HEK293 (cell line): ENCODE measurements at regions not wholly inside any gene's neighbourhood (a gene's known extent, or its start where the extent isn't known, plus 50 kb on each side); places are given as distances from the start of the nearest gene placed in this dataset.

Experiments
- CTCF ChIP-seq: fragments of 450-650 bp; formaldehyde crosslinking; IDR thresholded peaks from 2 replicates; pipeline ENCODE4 v1.5.1; 2016; ENCODE audit warnings: missing biosample characterization, missing genetic modification characterization
- MZF1 ChIP-seq: fragments of 450-650 bp; formaldehyde crosslinking; IDR thresholded peaks from 2 replicates; pipeline ENCODE4 v1.5.1; 2017; ENCODE audit warnings: missing biosample characterization, missing genetic modification characterization, borderline replicate concordance
- PRDM10 ChIP-seq: fragments of 450-650 bp; formaldehyde crosslinking; IDR thresholded peaks from 2 replicates; pipeline ENCODE4 v1.5.1; 2016; ENCODE audit warnings: missing biosample characterization, missing genetic modification characterization
- RBAK ChIP-seq: fragments of 450-650 bp; formaldehyde crosslinking; IDR thresholded peaks from 2 replicates; pipeline ENCODE4 v1.5.1; 2016; ENCODE audit warnings: missing biosample characterization, missing genetic modification characterization
- ZNF146 ChIP-seq: fragments of 450-650 bp; formaldehyde crosslinking; IDR thresholded peaks from 2 replicates; pipeline ENCODE4 v1.5.1; 2016; ENCODE audit warnings: missing biosample characterization, missing genetic modification characterization
- ZNF350 ChIP-seq: fragments of 450-650 bp; formaldehyde crosslinking; IDR thresholded peaks from 2 replicates; pipeline ENCODE4 v1.5.0; 2017; ENCODE audit warnings: missing biosample characterization, mild to moderate bottlenecking, missing genetic modification characterization
- ZNF416 ChIP-seq: fragments of 450-650 bp; formaldehyde crosslinking; IDR thresholded peaks from 2 replicates; pipeline ENCODE4 v1.5.1; 2016; ENCODE audit warnings: missing biosample characterization, missing genetic modification characterization
- ZNF548 ChIP-seq: fragments of 450-650 bp; formaldehyde crosslinking; IDR thresholded peaks from 2 replicates; pipeline ENCODE4 v1.5.1; 2016; ENCODE audit warnings: missing biosample characterization, missing genetic modification characterization
- ZNF707 ChIP-seq: fragments of 450-650 bp; formaldehyde crosslinking; IDR thresholded peaks from 2 replicates; pipeline ENCODE4 v1.5.1; 2016; ENCODE audit warnings: missing biosample characterization, missing genetic modification characterization
- ZSCAN16 ChIP-seq: fragments of 450-650 bp; formaldehyde crosslinking; IDR thresholded peaks from 2 replicates; pipeline ENCODE4 v1.5.1; 2016; ENCODE audit warnings: missing biosample characterization, missing genetic modification characterization
- TF ChIP-seq, protein P1 (sequence below): fragments of 450-650 bp; formaldehyde crosslinking; IDR thresholded peaks from 2 replicates; pipeline ENCODE4 v1.5.1; 2017; ENCODE audit warnings: missing biosample characterization, missing genetic modification characterization
- TF ChIP-seq, protein P2 (sequence below): fragments of 450-650 bp; formaldehyde crosslinking; IDR thresholded peaks from 2 replicates; pipeline ENCODE4 v1.5.1; 2016; ENCODE audit warnings: missing biosample characterization, missing genetic modification characterization

GRCh38 chr3:145457825-145458552 is 703.0 kb downstream of the PLOD2 start:
- no peak for TF ChIP-seq CTCF (tag by site-specific recombination)
- TF ChIP-seq, protein P1, sequence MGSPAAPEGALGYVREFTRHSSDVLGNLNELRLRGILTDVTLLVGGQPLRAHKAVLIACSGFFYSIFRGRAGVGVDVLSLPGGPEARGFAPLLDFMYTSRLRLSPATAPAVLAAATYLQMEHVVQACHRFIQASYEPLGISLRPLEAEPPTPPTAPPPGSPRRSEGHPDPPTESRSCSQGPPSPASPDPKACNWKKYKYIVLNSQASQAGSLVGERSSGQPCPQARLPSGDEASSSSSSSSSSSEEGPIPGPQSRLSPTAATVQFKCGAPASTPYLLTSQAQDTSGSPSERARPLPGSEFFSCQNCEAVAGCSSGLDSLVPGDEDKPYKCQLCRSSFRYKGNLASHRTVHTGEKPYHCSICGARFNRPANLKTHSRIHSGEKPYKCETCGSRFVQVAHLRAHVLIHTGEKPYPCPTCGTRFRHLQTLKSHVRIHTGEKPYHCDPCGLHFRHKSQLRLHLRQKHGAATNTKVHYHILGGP (tag by site-specific recombination): no peak
- no peak for TF ChIP-seq ZNF146
- no peak for TF ChIP-seq ZSCAN16 (tag by site-specific recombination)
- TF ChIP-seq ZNF548 (tag by site-specific recombination): no peak
- no peak for TF ChIP-seq MZF1
- TF ChIP-seq PRDM10 (tag by site-specific recombination): no peak
- TF ChIP-seq ZNF416: no peak
- no peak for TF ChIP-seq ZNF350 (tag by site-specific recombination)
- no peak for TF ChIP-seq ZNF707 (tag by site-specific recombination)
- TF ChIP-seq, protein P2, sequence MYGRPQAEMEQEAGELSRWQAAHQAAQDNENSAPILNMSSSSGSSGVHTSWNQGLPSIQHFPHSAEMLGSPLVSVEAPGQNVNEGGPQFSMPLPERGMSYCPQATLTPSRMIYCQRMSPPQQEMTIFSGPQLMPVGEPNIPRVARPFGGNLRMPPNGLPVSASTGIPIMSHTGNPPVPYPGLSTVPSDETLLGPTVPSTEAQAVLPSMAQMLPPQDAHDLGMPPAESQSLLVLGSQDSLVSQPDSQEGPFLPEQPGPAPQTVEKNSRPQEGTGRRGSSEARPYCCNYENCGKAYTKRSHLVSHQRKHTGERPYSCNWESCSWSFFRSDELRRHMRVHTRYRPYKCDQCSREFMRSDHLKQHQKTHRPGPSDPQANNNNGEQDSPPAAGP (tag by site-specific recombination): no peak
- TF ChIP-seq RBAK (tag by site-specific recombination): no peak
